Stimulated activated effector memory CD8-positive, alpha-beta T cell treated with anti-CD3 and anti-CD28 coated beads, Interleukin-12 subunit alpha, Interleukin-12 subunit beta, amount 100 ng/mL, for 72 hours (primary cell): ENCODE measurements at regions not wholly inside any gene's neighbourhood (a gene's known extent, or its start where the extent isn't known, plus 50 kb on each side); places are given as distances from the start of the nearest gene placed in this dataset.

ENCODE experiments used
- ATAC-seq: fragments of 150-1000 bp; cut with Tn5 transposase; 2 replicates; pipeline ENCODE4 v1.10.0; 2021
- DNase-seq, 2 donors: peaks; one replicate each; pipeline ENCODE4 v3.0.0; 2021 to 2022; ENCODE audit warnings: low spot score in 2 of 2
- H3K27ac Mint-ChIP-seq: one replicate; pipeline ENCODE4 v1.8.0; 2022; ENCODE audit warnings: mild to moderate bottlenecking, mixed read lengths
- H3K36me3 Mint-ChIP-seq: one replicate; pipeline ENCODE4 v1.8.0; 2022; ENCODE audit warnings: mild to moderate bottlenecking, mixed read lengths
- H3K4me1 Mint-ChIP-seq: one replicate; pipeline ENCODE4 v1.8.0; 2022; ENCODE audit warnings: mixed read lengths
- H3K4me3 Mint-ChIP-seq: one replicate; pipeline ENCODE4 v1.8.0; 2022; ENCODE audit warnings: mild to moderate bottlenecking, mixed read lengths
- H3K9me3 Mint-ChIP-seq: one replicate; pipeline ENCODE4 v1.8.0; 2022; ENCODE audit warnings: mixed read lengths

- no peak for DNase-seq
- Mint-ChIP-seq H3K27ac (no peak overlapping the region), H3K4me1 (no peaks in the 10 kb centered on the region)
Observed at GRCh38 chr13:80669112-80669511, 328.2 kb upstream of the SPRY2 start.

GRCh38 chr13:80668452-80668851 is 327.5 kb upstream of the SPRY2 start:
- H3K4me1 Mint-ChIP-seq, result no peaks in the 10 kb centered on the region
- no peak for ATAC-seq
- H3K27ac Mint-ChIP-seq, result no peak overlapping the region
- no peaks in the 10 kb centered on the region for H3K36me3 Mint-ChIP-seq
- peaks cover 16% of the 10 kb centered on the region for H3K9me3 Mint-ChIP-seq
- DNase-seq, result no peak
- no peak overlapping the region for H3K4me3 Mint-ChIP-seq

More at GRCh38 chr13:80669112-80669511, 328.2 kb upstream of the SPRY2 start:
- no peaks in the 10 kb centered on the region for H3K36me3 Mint-ChIP-seq
- peaks cover 16% of the 10 kb centered on the region for H3K9me3 Mint-ChIP-seq
- no peak for ATAC-seq
- H3K4me3 Mint-ChIP-seq, result no peak overlapping the region

GRCh38 chr13:80666782-80667552 is 326.0 kb upstream of the SPRY2 start:
- Mint-ChIP-seq H3K36me3 (no peaks in the 10 kb centered on the region), H3K4me1 (no peaks in the 10 kb centered on the region), H3K4me3 (no peak overlapping the region), H3K9me3 (peaks cover 16% of the 10 kb centered on the region), H3K27ac (no peak overlapping the region)
- ATAC-seq (no peak), DNase-seq (no peak)

- peaks cover 8% of the 10 kb centered on the region for H3K9me3 Mint-ChIP-seq
- ATAC-seq (no peak), DNase-seq (no peak)
- no peaks in the 10 kb centered on the region for H3K36me3 Mint-ChIP-seq
- H3K4me3 Mint-ChIP-seq, result no peak overlapping the region
- H3K27ac Mint-ChIP-seq, result no peak overlapping the region
- H3K4me1 Mint-ChIP-seq, result no peaks in the 10 kb centered on the region
Observed at GRCh38 chr13:80665792-80666333, 324.9 kb upstream of the SPRY2 start.

- H3K9me3 Mint-ChIP-seq, result peaks cover 7% of the 10 kb centered on the region
- DNase-seq, result no peak
- no peak for ATAC-seq
- no peak overlapping the region for H3K4me3 Mint-ChIP-seq
- no peaks in the 10 kb centered on the region for H3K36me3 Mint-ChIP-seq
- no peak overlapping the region for H3K27ac Mint-ChIP-seq
- H3K4me1 Mint-ChIP-seq, result no peaks in the 10 kb centered on the region
Observed at GRCh38 chr13:80664950-80665349, 324.0 kb upstream of the SPRY2 start.

GRCh38 chr13:80663788-80664187 is 322.9 kb upstream of the SPRY2 start:
- DNase-seq (no peak), ATAC-seq (no peak)
- peaks cover 7% of the 10 kb centered on the region for H3K9me3 Mint-ChIP-seq
- H3K27ac Mint-ChIP-seq, result no peak overlapping the region
- no peaks in the 10 kb centered on the region for H3K36me3 Mint-ChIP-seq
- no peaks in the 10 kb centered on the region for H3K4me1 Mint-ChIP-seq
- H3K4me3 Mint-ChIP-seq, result no peak overlapping the region

- DNase-seq (no peak), ATAC-seq (peak; percentile 47)
- H3K27ac Mint-ChIP-seq, result no peak overlapping the region
- no peak overlapping the region for H3K4me3 Mint-ChIP-seq
- H3K9me3 Mint-ChIP-seq, result peaks cover 5% of the 10 kb centered on the region
- H3K4me1 Mint-ChIP-seq, result no peaks in the 10 kb centered on the region
- H3K36me3 Mint-ChIP-seq, result no peaks in the 10 kb centered on the region
Observed at GRCh38 chr13:80658705-80659104, 317.8 kb upstream of the SPRY2 start.

GRCh38 chr13:80656512-80656904 is 315.6 kb upstream of the SPRY2 start:
- no peaks in the 10 kb centered on the region for H3K4me1 Mint-ChIP-seq
- peaks cover 5% of the 10 kb centered on the region for H3K9me3 Mint-ChIP-seq
- no peak for DNase-seq
- H3K36me3 Mint-ChIP-seq, result no peaks in the 10 kb centered on the region
- no peak for ATAC-seq
- no peak overlapping the region for H3K27ac Mint-ChIP-seq
- no peak overlapping the region for H3K4me3 Mint-ChIP-seq

GRCh38 chr13:80655778-80656511 is 315.0 kb upstream of the SPRY2 start:
- ATAC-seq (no peak), DNase-seq (no peak)
- Mint-ChIP-seq H3K36me3 (no peaks in the 10 kb centered on the region), H3K4me3 (no peak overlapping the region), H3K27ac (no peak overlapping the region), H3K4me1 (no peaks in the 10 kb centered on the region), H3K9me3 (peaks cover 5% of the 10 kb centered on the region)

GRCh38 chr13:80654638-80655249 is 313.8 kb upstream of the SPRY2 start:
- Mint-ChIP-seq H3K27ac (no peak overlapping the region), H3K9me3 (peaks cover 11% of the 10 kb centered on the region), H3K4me3 (no peak overlapping the region), H3K4me1 (no peaks in the 10 kb centered on the region), H3K36me3 (no peaks in the 10 kb centered on the region)
- DNase-seq (no peak), ATAC-seq (peak; percentile 24)

- no peak for ATAC-seq
- Mint-ChIP-seq H3K36me3 (no peaks in the 10 kb centered on the region), H3K9me3 (peaks cover 15% of the 10 kb centered on the region), H3K4me3 (no peak overlapping the region), H3K27ac (no peak overlapping the region), H3K4me1 (no peaks in the 10 kb centered on the region)
- no peak for DNase-seq
Observed at GRCh38 chr13:80649274-80649673, 308.3 kb upstream of the SPRY2 start.

- Mint-ChIP-seq H3K4me1 (no peaks in the 10 kb centered on the region), H3K9me3 (no peaks in the 10 kb centered on the region), H3K4me3 (no peak overlapping the region), H3K27ac (no peak overlapping the region), H3K36me3 (no peaks in the 10 kb centered on the region)
- ATAC-seq (no peak), DNase-seq (no peak)
Observed at GRCh38 chr13:80642641-80643040, 301.7 kb upstream of the SPRY2 start.

GRCh38 chr13:80633251-80633650 is 292.3 kb upstream of the SPRY2 start:
- DNase-seq (no peak), ATAC-seq (no peak)
- Mint-ChIP-seq H3K36me3 (no peaks in the 10 kb centered on the region), H3K9me3 (peaks cover 2% of the 10 kb centered on the region), H3K4me1 (no peaks in the 10 kb centered on the region), H3K27ac (no peak overlapping the region), H3K4me3 (no peak overlapping the region)

- Mint-ChIP-seq H3K27ac (no peak overlapping the region), H3K9me3 (peaks cover 2% of the 10 kb centered on the region), H3K4me3 (no peak overlapping the region), H3K4me1 (no peaks in the 10 kb centered on the region), H3K36me3 (no peaks in the 10 kb centered on the region)
- DNase-seq (no peak), ATAC-seq (no peak)
Observed at GRCh38 chr13:80630685-80631121, 289.8 kb upstream of the SPRY2 start.

GRCh38 chr13:80618781-80619180 is 277.9 kb upstream of the SPRY2 start:
- H3K4me1 Mint-ChIP-seq, result no peaks in the 10 kb centered on the region
- H3K36me3 Mint-ChIP-seq, result no peaks in the 10 kb centered on the region
- ATAC-seq, result no peak
- H3K4me3 Mint-ChIP-seq, result no peak overlapping the region
- peaks cover 8% of the 10 kb centered on the region for H3K9me3 Mint-ChIP-seq
- DNase-seq, result no peak
- no peak overlapping the region for H3K27ac Mint-ChIP-seq
